Ishikawa (cell line): ENCODE measurements at regions not wholly inside any gene's neighbourhood (a gene's known extent, or its start where the extent isn't known, plus 50 kb on each side); places are given as distances from the start of the nearest gene placed in this dataset.

Experiments used
- CEBPB ChIP-seq: IDR thresholded peaks from 2 replicates; pipeline ENCODE4 v1.6.1; 2012
- CREB1 ChIP-seq: IDR thresholded peaks from 2 replicates; pipeline ENCODE4 v1.6.1; 2012; ENCODE audit warnings: low read depth
- EGR1 ChIP-seq: IDR thresholded peaks from 2 replicates; pipeline ENCODE4 v1.6.1; 2012
- EP300 ChIP-seq: IDR thresholded peaks from 2 replicates; pipeline ENCODE4 v1.6.1; 2012; ENCODE audit warnings: borderline replicate concordance
- FOXM1 ChIP-seq: IDR thresholded peaks from 2 replicates; pipeline ENCODE4 v1.6.1; 2012; ENCODE audit warnings: low read depth, borderline replicate concordance
- MAX ChIP-seq: IDR thresholded peaks from 2 replicates; pipeline ENCODE4 v1.6.1; 2012
- NFIC ChIP-seq: IDR thresholded peaks from 2 replicates; pipeline ENCODE4 v1.6.1; 2012
- RAD21 ChIP-seq: IDR thresholded peaks from 2 replicates; pipeline ENCODE4 v1.6.1; 2012; ENCODE audit warnings: low read depth
- REST ChIP-seq: IDR thresholded peaks from 2 replicates; pipeline ENCODE4 v1.6.1; 2012; ENCODE audit warnings: low read depth, mild to moderate bottlenecking
- TAF1 ChIP-seq: IDR thresholded peaks from 2 replicates; pipeline ENCODE4 v1.6.1; 2012; ENCODE audit warnings: low read depth, mild to moderate bottlenecking
- TCF12 ChIP-seq: IDR thresholded peaks from 2 replicates; pipeline ENCODE4 v1.6.1; 2012; ENCODE audit warnings: low read depth
- TEAD4 ChIP-seq: IDR thresholded peaks from 2 replicates; pipeline ENCODE4 v1.6.1; 2012
- USF1 ChIP-seq: IDR thresholded peaks from 2 replicates; pipeline ENCODE4 v1.6.1; 2012
- YY1 ChIP-seq: IDR thresholded peaks from 2 replicates; pipeline ENCODE4 v1.6.1; 2012; ENCODE audit warnings: low read depth
- ZBTB7A ChIP-seq: IDR thresholded peaks from 2 replicates; pipeline ENCODE4 v1.6.1; 2012; ENCODE audit warnings: low read depth

GRCh38 chr3:150255413-150255812 is 152.7 kb upstream of the TSC22D2 start:
- TF ChIP-seq NFIC: no peak
- TF ChIP-seq MAX: no peak
- no peak for TF ChIP-seq EP300
- no peak for TF ChIP-seq USF1
- TF ChIP-seq YY1: no peak
- TF ChIP-seq REST: no peak
- no peak for TF ChIP-seq CEBPB
- TF ChIP-seq RAD21: no peak
- no peak for TF ChIP-seq ZBTB7A

- TF ChIP-seq USF1 (no peak), YY1 (no peak), TAF1 (no peak), EP300 (no peak), RAD21 (no peak), NFIC (no peak), FOXM1 (no peak), CREB1 (no peak), REST (no peak), TCF12 (no peak), EGR1 (no peak), TEAD4 (no peak), CEBPB (no peak), ZBTB7A (no peak), MAX (no peak)
Observed at GRCh38 chr3:150254309-150254708, 153.8 kb upstream of the TSC22D2 start.

- TF ChIP-seq MAX: no peak
- no peak for TF ChIP-seq FOXM1
- TF ChIP-seq USF1: no peak
- TF ChIP-seq CREB1: no peak
- TF ChIP-seq YY1: no peak
- no peak for TF ChIP-seq TAF1
- TF ChIP-seq EP300: no peak
- TF ChIP-seq REST: no peak
- no peak for TF ChIP-seq TCF12
- TF ChIP-seq TEAD4: no peak
- TF ChIP-seq ZBTB7A: no peak
- TF ChIP-seq EGR1: no peak
- no peak for TF ChIP-seq RAD21
- no peak for TF ChIP-seq NFIC
- no peak for TF ChIP-seq CEBPB
Observed at GRCh38 chr3:150253622-150254021, 154.5 kb upstream of the TSC22D2 start.

GRCh38 chr3:150252462-150252861 is 155.6 kb upstream of the TSC22D2 start:
- TF ChIP-seq USF1: no peak
- no peak for TF ChIP-seq ZBTB7A
- no peak for TF ChIP-seq EP300
- TF ChIP-seq RAD21: no peak
- TF ChIP-seq YY1: no peak
- TF ChIP-seq REST: no peak
- TF ChIP-seq CREB1: no peak
- no peak for TF ChIP-seq FOXM1
- TF ChIP-seq MAX: no peak
- no peak for TF ChIP-seq TEAD4
- no peak for TF ChIP-seq CEBPB
- no peak for TF ChIP-seq NFIC
- TF ChIP-seq TCF12: no peak
- no peak for TF ChIP-seq EGR1
- no peak for TF ChIP-seq TAF1
